GM21529 (cell line): ENCODE measurements at regions not wholly inside any gene's neighbourhood (a gene's known extent, or its start where the extent isn't known, plus 50 kb on each side); places are given as distances from the start of the nearest gene placed in this dataset.

ENCODE experiments used
- ATAC-seq: cut with Tn5 transposase; IDR thresholded peaks from one replicate; pipeline ENCODE4 v1.9.1; 2021; ENCODE audit not compliant: unreplicated experiment

DNA sequence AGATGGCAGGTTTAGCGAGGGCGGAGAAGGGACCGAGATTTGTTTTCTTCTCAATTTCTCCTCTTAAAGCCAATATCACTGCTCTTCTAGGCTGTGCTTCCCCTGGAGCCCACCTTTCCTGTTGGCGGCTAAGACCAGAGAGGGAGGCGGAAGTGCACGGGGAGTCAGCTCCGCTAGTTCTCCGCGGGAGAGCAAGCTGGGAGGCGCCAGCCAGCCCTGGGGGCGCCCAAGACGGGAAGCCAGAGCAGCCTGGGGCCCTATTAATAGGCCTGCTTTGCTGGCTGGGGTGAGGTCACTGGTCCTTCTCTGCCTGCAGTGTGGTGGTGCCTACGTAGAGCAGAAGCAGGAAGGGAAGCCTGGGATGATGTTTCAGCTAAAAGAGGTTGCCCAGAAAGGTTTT is 61.6 kb downstream of the LSM5 start:
- ATAC-seq = no peak

DNA sequence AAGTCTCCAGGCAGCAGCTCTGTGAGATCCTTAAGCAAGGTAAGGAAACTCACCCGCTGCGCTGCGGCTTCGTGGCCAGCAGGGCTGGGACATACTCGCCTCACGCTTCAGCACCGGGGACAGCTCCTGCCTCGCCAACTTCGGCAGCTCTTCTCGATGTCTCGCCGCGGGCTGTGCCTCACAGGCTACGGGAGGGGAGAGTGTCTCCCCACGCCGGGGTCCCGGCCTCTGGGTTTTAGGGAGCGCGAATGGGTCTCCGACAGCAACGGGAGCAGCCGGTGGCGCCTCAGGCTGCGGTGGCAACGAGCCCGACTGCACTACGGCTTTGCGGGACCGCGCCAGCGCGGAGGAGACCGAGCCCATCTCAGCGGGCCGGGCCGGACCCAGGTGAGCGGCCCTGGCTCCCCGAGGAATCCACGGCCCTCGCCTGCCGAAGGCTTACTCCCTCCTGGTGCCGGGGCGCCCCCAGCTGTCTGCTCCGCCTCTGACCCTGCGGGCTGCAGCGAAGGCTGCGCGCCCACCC is 62.4 kb downstream of the LSM5 start:
- no peak for ATAC-seq

DNA sequence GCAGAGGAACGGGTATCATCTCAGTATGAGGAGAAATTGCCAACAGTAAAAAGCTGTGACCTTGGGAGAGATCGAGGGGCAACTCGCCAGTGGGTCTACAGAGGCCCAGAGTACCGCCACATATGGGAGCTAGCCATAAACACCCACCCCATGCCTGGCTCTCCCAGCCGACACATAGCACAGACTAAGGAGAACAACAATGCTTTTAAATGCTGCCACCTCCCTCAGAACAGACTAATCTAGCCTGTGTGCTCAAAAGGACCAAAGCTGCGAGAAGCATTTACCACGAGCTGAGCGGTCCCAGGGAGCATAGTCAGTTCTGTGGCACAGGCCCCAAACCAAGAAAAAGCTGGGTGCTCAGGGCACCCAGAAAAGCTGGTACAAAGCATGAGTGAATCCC is 73.3 kb downstream of the LSM5 start:
- no peak for ATAC-seq

DNA sequence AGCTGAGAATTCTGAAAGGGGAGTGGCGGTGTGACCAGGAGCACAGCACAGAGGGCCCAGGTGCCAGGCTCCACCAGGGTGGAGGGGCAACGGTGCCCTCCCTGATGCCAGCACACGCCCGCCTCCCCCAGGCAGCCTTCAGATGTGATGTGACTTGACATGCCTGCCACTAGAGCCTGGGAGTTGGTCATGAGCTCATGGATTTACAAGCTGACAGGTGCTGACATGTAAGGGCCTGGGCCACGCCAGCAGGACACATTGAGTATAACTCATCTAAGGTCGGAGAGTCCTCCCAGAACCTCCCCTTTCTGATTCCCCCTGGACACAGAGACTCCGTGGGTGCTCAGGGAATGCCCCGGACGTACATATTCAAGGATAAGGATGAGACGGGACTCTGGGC is 74.2 kb downstream of the LSM5 start:
- no peak for ATAC-seq

DNA sequence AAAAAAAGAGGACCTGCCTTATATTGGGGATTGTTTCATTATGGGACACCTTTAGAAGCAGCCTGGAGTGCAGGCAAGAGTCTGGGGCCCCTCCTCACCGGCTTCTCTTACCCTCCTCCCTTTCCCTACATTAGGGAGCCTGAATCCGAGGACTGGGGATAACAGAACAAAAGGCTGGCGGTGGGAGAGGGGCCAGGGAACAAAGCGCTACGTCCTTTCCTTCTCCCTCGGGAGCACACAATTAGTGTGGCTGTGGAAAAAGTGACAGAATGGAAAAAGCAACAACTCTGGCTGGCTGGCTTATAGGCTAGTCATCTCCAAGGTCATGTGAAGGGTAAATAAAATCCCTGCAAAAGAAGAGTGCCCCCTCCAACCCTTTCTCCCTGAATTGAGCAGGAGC is 74.7 kb downstream of the LSM5 start:
- ATAC-seq = no peak

DNA sequence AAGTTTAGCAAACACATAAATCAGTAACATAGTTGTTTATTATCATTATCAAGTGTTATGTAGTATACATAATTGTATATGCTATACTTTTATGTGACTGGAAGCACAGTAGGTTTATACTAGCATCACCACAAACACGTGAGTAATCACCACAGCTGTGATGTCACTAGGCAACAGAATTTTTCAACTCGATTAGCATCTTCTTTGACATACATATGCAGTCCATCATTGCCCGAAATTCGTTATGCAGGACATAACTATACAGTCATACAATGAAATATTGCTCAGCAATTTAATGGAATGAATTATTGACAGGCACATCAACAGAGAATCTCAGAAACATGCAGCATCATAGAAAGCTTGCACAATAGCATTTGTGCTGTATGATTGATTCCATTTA is 77.7 kb downstream of the LSM5 start:
- no peak for ATAC-seq

DNA sequence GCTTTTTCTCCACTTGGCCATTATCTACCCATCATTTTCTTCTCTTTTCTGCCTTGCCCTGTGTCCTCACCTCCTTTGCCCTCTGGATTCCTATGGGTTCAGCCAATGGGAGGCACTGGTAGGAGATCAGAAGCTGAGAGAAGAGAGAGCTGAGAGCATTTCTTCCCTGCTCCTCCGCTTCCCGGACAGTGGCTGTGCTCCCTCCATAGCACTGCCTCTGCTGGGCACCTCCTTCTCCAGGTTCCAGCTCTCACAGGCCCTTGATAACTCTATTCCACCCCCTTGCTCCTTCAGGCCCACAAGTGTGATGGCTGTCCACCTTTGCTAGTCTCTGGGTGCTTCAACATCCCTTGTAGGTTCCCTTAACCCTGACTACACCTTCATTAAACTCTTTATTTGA is 79.6 kb downstream of the LSM5 start:
- no peak for ATAC-seq

DNA sequence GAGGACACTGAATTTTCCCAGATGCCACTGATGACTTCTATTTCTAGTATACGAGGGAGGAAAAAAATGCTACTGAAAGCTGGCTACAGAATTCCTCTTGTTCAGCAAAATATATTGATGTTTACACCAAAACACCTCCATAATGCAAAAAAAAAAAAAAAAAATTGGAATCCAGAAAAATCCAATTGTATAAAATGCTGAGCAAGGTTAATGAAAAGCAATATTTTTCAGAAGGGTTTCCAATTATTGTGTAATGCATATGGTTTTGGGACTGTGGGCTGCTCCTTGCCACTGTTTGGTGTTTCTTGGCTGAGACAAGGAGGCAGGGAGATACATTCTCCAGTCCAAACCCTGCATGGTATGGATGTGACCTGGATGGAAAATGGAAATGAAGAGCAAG is 83.8 kb downstream of the LSM5 start:
- ATAC-seq = no peak

DNA sequence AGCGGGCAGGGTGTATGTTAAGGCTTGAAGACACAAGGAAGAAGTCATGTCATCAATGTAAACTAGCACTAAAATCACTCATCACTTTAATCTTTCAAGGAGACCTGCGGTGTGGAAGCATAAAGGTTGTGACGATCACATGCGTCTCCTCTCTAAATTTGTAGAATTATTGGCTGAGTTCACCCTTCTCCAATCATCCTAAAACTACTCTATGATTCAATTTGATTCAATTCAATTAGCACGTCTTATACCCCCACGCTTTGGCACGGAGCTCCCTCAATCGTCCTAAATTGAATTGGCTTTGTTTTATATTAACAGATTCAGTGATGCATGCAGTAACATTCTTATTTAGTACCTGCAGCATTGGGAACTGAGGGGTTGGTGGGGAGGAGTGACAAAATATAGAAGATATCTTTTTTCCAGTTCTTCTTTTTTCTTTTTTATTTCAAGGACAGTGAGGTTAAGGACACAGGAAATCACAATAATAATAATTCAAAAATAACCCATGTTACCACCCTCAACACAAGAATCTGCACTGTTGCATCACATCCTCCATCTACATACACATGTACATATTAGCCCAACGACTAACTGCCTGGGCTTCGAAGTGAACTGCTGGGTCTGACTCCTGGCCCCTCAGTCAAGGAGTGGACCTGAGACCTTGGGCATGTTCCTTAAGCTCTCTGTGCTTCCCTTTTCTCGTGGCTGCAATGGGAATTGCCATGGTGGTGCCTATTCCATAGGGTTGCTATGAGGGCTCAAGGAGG is 86.5 kb downstream of the LSM5 start:
- ATAC-seq = no peak

DNA sequence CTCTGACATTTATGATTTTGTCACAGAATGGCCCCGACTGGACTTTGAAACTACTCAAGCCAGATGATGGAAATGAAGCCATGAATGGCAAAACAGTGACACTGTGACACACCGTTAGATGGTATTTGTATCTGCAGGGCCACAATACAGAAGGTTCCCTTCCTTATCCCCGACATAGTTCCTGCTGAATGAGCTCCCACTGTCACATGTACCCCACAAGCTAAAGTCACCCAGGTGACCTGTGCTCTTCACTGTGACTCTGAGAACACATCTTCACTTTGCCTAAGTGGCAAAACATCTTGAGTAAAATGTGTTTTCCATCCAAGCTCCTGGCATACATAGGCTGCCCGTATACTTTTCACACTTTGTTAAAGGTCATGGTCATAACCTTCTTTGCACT is 89.5 kb downstream of the LSM5 start:
- ATAC-seq = no peak

DNA sequence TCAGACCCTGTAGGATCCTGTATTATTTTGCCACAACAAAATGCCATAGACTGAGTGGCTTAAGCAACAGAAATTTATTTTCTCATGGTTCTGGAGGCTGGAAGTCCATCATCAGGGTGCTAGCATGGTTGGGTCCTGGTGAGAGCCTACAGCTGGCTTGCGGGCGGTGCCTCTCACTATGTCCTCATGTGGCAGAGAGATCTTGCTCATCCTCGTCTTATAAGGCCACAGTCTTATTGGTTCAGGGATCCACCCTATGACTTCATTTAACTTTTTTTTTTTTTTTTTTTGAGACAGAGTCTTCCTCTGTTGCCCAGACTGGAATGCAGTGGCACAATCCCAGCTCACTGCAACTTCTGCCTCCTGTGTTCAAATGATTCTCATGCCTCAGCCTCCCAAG is 90.9 kb downstream of the LSM5 start:
- ATAC-seq = no peak

DNA sequence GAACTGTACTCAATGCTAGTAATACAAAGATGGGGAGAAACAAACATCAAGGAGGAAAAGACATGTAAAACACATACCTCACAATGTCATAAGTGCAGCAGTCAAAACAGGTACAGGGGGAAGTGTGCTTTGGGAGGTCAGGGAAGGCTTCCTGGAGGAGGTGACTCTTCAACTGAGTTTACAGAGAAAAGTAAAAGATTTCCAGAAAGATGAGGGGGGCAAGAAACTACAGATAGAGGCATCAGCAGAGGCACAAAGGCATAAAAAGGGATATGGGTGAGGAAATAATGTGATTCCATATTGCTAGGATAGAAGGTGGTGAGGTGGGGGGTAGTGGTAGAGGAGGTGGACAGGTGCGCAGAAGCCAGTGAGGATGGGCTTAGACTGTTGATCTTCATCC is 95.0 kb downstream of the LSM5 start:
- no peak for ATAC-seq

DNA sequence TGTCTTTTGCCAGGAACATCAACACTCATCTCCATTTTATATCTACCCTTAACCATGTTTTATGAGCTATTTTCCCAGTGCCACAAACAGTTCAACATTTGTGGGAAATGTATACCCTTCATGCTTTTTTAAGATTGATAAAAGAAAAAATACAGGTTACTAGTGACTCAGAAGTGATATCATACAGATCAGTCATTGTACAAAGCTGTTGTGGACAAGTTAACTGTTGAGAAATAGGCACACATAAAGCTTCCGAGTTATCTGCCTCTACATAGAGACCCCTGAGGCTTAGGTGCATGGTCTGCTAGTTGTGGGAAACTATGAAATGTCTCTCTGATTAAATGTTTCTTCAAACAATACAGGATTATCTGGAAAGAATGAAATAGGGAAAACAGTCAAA is 96.3 kb downstream of the LSM5 start:
- no peak for ATAC-seq

DNA sequence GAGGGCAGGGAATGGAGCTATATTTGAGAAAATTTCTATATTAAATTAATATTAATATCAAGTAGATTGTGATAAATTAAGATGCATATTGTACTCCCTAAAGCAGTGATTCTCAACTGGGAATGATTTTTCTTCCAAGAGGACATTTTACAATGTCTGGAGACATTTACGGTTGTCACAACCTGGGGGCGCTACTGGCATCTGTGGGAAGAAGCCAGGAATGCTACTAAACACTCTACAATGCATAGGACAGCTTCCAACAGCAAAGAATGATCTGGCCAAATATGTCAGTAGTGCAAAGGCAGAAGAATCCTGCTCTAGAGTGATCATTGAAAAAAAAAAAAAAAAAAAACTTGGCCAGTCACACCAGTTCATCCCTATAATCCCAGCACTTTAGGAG is 100.0 kb downstream of the LSM5 start:
- ATAC-seq = no peak

DNA sequence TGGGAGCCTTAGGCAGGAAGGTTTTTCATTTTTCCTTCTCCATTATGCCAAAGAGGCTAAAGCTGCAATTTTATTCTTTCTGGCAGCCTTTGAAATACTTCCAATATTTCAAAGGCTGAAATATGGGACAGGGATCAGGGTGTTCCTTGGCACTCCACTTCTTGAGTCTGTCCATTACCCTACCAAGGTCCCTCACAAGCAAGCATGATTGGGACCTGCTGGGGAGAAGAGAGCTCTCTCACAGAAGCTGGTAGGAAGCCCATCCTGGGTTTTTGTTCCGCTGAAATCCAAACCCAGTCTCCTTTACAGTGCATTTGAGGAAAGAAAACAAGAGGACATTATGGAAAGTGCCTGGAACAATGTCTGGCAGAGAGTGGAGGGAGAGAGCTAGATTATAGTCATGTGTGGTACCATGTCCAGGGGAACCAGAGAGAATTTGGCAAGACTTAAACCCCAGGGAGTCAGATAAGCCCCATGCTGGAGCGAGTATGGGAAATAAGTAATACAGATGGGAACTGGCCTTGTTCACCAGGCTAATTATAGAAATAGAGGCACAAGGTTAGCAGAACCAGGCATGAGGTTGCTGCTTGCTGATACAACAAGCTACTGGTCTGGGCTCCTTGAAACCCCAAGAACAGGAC is 104.7 kb downstream of the LSM5 start:
- no peak for ATAC-seq

DNA sequence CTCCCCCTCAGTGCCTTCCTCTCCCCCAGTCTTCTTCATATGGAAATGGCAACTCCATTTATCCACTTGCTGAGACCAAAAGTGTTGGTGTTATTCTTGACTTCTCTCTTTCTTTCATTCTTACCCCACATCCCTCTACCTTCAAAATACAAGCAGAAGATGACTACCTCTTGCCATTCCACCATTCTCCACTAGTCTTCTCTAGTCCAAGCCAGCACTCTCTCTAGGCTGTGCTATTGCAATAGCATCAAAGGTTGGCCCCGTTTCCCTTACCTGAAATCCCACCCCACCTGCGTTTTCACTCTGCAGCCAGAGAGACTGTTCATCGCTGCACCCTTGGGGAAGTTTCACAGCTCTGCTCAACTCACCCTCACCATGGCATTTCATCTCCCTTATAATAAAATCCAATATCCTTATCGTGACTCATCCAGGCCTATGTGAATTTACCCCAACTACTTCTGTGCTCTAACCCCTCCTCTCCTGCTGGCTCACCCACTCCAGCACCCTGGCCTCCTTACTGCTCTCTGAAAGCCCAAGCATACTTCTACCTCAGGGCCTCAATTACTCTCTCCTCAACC is 109.1 kb downstream of the LSM5 start:
- no peak for ATAC-seq

DNA sequence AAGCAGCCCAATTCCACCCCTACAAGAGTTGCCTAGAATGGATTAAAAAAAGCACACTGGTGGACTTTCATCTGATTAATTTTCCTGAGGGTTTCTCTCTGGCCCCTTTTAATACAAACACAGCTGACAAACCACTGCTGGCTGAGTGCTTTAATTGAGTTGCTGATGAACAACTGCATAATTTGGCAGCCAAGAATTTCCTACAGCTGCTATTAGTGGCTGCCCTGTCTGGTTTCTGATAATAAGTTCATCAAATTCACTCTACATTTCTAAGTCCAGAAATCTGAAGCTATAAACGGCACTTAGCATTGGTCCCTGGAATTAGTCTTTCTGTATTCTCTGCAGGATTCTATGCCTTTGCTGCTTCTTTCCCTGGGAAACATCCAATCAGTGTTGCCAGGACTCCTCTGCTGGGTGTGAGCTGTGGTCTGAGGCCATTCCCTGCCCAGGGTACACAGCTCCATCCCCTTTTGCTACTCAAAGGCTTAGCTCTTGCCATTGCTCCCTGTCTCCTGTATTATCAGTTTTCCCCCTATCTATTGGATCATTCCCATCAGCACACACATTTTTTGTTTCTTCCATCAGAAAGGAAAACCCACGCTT is 110.6 kb downstream of the LSM5 start:
- no peak for ATAC-seq

DNA sequence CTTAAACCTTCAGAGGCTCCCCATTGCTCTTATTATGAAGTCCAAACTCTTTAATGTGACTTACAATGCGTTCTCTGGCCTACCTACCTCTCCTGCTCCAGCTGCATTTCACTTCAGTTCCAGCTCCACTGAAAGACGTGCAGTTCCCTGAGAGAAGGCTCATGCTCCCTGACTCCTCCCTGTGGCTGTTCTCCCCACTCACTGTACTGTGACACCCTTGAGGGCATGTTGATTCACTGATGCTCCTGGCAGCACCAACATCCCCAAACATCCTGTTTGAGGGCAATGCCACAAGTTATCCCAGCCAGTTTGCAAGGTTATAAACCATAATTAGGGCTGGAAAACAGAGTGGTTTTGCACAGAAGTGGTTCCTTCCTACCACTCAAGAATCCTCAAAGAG is 111.2 kb downstream of the LSM5 start:
- ATAC-seq = no peak

DNA sequence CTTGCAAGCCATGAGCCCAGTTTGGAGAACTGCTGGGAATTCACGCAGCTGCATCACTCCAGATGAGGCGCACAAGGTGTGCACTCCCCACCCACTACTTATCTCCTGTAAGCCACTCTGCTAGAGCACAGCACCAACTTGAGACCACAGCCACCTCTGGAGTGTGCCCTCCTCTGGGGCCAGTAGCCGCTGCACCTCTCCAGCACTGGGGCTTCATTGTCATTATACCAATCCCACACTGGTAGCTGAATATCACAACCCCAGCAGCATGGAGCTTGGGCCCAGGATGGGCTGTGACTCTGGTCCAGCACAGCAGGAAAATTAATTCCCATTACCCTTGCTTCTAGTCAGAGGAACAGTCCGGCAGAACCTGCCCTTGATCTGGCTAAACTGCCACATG is 125.6 kb downstream of the LSM5 start:
- no peak for ATAC-seq

DNA sequence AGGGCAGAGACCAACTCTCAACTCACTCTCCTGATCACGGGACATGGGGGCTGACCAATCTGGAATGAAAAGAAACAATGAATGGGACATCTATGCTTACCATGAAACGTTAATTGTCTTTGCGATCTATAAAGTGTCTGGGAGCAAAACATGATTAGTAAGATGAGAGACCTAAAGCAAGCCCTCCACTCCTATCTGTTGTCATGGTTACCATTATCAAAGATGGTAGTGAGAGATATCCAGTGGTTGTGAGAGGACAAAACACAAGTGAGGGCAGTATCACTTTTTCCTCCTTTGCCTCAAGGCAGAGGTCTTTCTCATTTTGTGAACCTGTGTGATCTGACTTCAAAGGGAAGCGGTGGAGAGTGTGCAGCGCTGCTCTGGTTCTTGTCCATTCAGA is 130.1 kb downstream of the LSM5 start:
- ATAC-seq = no peak

DNA sequence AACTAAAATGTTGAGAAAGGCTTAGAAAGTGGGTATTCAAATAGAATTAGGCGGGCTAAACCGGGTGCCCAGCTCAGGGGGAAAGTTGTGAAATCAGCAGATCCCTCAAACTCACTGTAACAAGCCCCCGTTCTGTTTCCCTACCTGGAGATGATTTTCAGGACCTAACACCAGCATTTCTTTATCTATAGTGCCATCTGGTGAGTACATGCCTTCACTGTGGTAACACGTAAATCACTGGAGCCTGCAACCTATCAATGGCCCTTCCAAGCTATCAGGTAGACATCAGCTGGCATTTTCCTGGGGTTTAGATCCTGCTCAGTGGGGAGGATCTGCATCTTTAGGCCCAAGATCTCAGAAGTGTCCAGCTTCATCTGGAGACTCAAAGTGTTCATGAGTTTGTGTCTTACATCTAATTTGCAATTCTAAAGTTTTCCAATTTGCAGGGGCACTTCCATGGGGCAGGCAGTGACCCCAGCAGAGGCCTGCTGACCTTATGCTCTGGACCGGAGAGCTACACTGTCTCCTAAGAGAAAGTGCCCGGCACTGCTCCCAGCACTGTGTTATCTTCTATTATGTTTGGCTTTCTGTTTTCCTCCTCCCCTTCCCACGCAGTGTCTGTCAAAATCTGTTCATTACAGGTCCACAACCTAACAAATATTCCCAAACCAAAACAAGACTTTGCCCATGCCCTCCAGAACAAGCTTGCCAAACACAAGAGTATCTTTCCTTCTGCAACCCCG is 132.5 kb downstream of the LSM5 start:
- no peak for ATAC-seq
